ENCODE measurements at regions not wholly inside any gene's neighbourhood (a gene's known extent, or its start where the extent isn't known, plus 50 kb on each side); places are given as distances from the start of the nearest gene placed in this dataset.

- CTCF ChIA-PET: no interaction called here
- Histone ChIP-seq H3K4me1 (ENCODE audit: insufficient read depth, low read length, poor library complexity, severe bottlenecking) (no peaks in the 10 kb centered on the region), H3K27me3 (replicated peaks; ENCODE audit: insufficient read depth, low read depth, low read length, poor library complexity) (peaks cover 7% of the 10 kb centered on the region), H3K27ac (ENCODE audit: low read depth, low read length, poor library complexity, severe bottlenecking) (no peak overlapping the region), H3K4me3 (ENCODE audit: low read depth, low read length, poor library complexity, severe bottlenecking) (no peak overlapping the region), H3K9me3 (ENCODE audit: low read depth, low read length, poor library complexity, severe bottlenecking) (no peaks in the 10 kb centered on the region), H3K36me3 (ENCODE audit: insufficient read depth, low read length, poor library complexity, severe bottlenecking) (no peaks in the 10 kb centered on the region)
- POLR2A ChIA-PET (ENCODE audit: low non-redundant PET): no interaction called here
- intact Hi-C loops (cut with micrococcal nuclease; ENCODE audit: unreplicated experiment): no loop called here
- no peak for DNase-seq (ENCODE audit: low spot score)
- BruUV-seq (replicated peaks): no TSS peak
- TF ChIP-seq CTCF (conservative IDR thresholded peaks at IDR 0.05; ENCODE audit: low read depth, low read length) (no peak), EZH2 (IDR thresholded peaks at IDR 0.05; ENCODE audit: borderline replicate concordance, low read depth, low read length, poor library complexity, severe bottlenecking) (no peak)
Observed at GRCh38 chr5:82886911-82887310, 190.3 kb downstream of the TMEM167A start.

GRCh38 chr5:82885627-82886389 lies 191.4 kb downstream of the TMEM167A start:
- ChIA-PET CTCF (no interaction called here), POLR2A (ENCODE audit: low non-redundant PET) (no interaction called here)
- BruUV-seq (replicated peaks): no TSS peak
- H3K36me3 ChIP-seq (ENCODE audit: insufficient read depth, low read length, poor library complexity, severe bottlenecking): no peaks in the 10 kb centered on the region
- no peaks in the 10 kb centered on the region for H3K9me3 ChIP-seq (ENCODE audit: low read depth, low read length, poor library complexity, severe bottlenecking)
- peaks cover 7% of the 10 kb centered on the region for H3K27me3 ChIP-seq (replicated peaks; ENCODE audit: insufficient read depth, low read depth, low read length, poor library complexity)
- no peak overlapping the region for H3K4me3 ChIP-seq (ENCODE audit: low read depth, low read length, poor library complexity, severe bottlenecking)
- DNase-seq (ENCODE audit: low spot score): peak; percentile 9
- TF ChIP-seq CTCF (conservative IDR thresholded peaks at IDR 0.05; ENCODE audit: low read depth, low read length) (peak; percentile 28; the same call in 1 of the 2 replicates), EZH2 (IDR thresholded peaks at IDR 0.05; ENCODE audit: borderline replicate concordance, low read depth, low read length, poor library complexity, severe bottlenecking) (no peak)
- no peaks in the 10 kb centered on the region for H3K4me1 ChIP-seq (ENCODE audit: insufficient read depth, low read length, poor library complexity, severe bottlenecking)
- no peak overlapping the region for H3K27ac ChIP-seq (ENCODE audit: low read depth, low read length, poor library complexity, severe bottlenecking)
- intact Hi-C loops (cut with micrococcal nuclease; ENCODE audit: unreplicated experiment): no loop called here

GRCh38 chr5:82884821-82885471 lies 192.2 kb downstream of the TMEM167A start:
- no TSS peak for BruUV-seq (replicated peaks)
- ChIA-PET CTCF (no interaction called here), POLR2A (ENCODE audit: low non-redundant PET) (no interaction called here)
- intact Hi-C loops (cut with micrococcal nuclease; ENCODE audit: unreplicated experiment): no loop called here
- no peak for DNase-seq (ENCODE audit: low spot score)
- H3K27ac ChIP-seq (ENCODE audit: low read depth, low read length, poor library complexity, severe bottlenecking): no peak overlapping the region
- no peaks in the 10 kb centered on the region for H3K9me3 ChIP-seq (ENCODE audit: low read depth, low read length, poor library complexity, severe bottlenecking)
- H3K36me3 ChIP-seq (ENCODE audit: insufficient read depth, low read length, poor library complexity, severe bottlenecking): no peaks in the 10 kb centered on the region
- TF ChIP-seq EZH2 (IDR thresholded peaks at IDR 0.05; ENCODE audit: borderline replicate concordance, low read depth, low read length, poor library complexity, severe bottlenecking) (no peak), CTCF (conservative IDR thresholded peaks at IDR 0.05; ENCODE audit: low read depth, low read length) (no peak)
- no peaks in the 10 kb centered on the region for H3K4me1 ChIP-seq (ENCODE audit: insufficient read depth, low read length, poor library complexity, severe bottlenecking)
- H3K4me3 ChIP-seq (ENCODE audit: low read depth, low read length, poor library complexity, severe bottlenecking): no peak overlapping the region
- peaks cover 7% of the 10 kb centered on the region for H3K27me3 ChIP-seq (replicated peaks; ENCODE audit: insufficient read depth, low read depth, low read length, poor library complexity)

Data from A673 (cell line).